ENCODE measurements at regions not wholly inside any gene's neighbourhood (a gene's known extent, or its start where the extent isn't known, plus 50 kb on each side); places are given as distances from the start of the nearest gene placed in this dataset.

DNA sequence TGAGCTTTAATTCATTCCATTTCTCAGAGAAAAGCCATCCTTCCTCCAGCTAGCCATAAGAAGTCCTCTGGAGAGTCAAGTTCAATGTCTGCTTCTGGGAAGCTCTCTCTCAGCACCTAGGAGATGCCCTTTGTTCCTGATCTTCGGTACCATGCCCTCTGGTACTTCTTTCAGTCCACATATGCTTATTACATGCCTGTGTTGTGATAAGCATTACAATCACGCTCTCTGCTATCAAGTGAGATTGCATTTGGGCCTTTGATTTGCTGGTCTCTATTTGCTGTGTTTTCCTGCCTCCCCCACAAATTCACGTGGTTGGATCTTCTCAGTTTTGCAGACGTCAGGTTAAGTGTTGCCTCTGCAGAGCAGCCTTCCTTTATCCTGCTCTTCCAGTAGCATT lies 178.1 kb downstream of the TOX3 start:
- no peak overlapping the region for H3K4me3 ChIP-seq (ENCODE audit: low read depth, low read length)
- TF ChIP-seq, protein P1, sequence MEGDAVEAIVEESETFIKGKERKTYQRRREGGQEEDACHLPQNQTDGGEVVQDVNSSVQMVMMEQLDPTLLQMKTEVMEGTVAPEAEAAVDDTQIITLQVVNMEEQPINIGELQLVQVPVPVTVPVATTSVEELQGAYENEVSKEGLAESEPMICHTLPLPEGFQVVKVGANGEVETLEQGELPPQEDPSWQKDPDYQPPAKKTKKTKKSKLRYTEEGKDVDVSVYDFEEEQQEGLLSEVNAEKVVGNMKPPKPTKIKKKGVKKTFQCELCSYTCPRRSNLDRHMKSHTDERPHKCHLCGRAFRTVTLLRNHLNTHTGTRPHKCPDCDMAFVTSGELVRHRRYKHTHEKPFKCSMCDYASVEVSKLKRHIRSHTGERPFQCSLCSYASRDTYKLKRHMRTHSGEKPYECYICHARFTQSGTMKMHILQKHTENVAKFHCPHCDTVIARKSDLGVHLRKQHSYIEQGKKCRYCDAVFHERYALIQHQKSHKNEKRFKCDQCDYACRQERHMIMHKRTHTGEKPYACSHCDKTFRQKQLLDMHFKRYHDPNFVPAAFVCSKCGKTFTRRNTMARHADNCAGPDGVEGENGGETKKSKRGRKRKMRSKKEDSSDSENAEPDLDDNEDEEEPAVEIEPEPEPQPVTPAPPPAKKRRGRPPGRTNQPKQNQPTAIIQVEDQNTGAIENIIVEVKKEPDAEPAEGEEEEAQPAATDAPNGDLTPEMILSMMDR (IDR thresholded peaks at IDR 0.05; ENCODE audit: insufficient read depth, low read length), result no peak

GRCh38 chr16:52367821-52368220 lies 179.1 kb downstream of the TOX3 start:
- TF ChIP-seq, protein P1 (IDR thresholded peaks at IDR 0.05; ENCODE audit: insufficient read depth, low read length), result no peak
- no peak for DNase-seq (ENCODE audit: low read depth)
- H3K4me3 ChIP-seq (ENCODE audit: low read depth, low read length), result no peak overlapping the region

More for the DNA sequence above, 178.1 kb downstream of the TOX3 start:
- no peak for DNase-seq (ENCODE audit: low read depth)

DNA sequence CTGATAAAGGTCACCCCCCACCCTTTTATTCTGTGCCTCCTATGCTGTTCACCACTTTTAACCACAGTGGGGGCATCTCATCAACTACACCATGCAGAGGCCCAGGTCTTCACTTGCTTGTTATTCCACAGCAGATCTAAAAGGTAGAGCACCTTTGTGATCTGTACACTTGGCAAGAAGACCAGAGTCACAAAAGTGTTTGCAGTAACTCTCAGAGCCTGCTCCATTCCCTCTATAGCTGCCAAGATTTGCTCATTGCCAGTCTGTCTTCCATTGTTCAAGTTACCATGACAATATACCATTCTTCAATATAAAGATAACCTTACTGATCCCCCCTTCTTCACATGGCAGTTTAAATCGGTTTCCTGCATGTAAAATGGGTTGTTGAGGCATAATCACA lies 180.0 kb downstream of the TOX3 start:
- DNase-seq (ENCODE audit: low read depth), result no peak
- no peak overlapping the region for H3K4me3 ChIP-seq (ENCODE audit: low read depth, low read length)
- TF ChIP-seq, protein P1 (IDR thresholded peaks at IDR 0.05; ENCODE audit: insufficient read depth, low read length), result no peak

- no peak overlapping the region for H3K4me3 ChIP-seq (ENCODE audit: low read depth, low read length)
- TF ChIP-seq, protein P1 (IDR thresholded peaks at IDR 0.05; ENCODE audit: insufficient read depth, low read length), result no peak
- DNase-seq (ENCODE audit: low read depth), result no peak
Measured at GRCh38 chr16:52364500-52364899, 182.4 kb downstream of the TOX3 start.

DNA sequence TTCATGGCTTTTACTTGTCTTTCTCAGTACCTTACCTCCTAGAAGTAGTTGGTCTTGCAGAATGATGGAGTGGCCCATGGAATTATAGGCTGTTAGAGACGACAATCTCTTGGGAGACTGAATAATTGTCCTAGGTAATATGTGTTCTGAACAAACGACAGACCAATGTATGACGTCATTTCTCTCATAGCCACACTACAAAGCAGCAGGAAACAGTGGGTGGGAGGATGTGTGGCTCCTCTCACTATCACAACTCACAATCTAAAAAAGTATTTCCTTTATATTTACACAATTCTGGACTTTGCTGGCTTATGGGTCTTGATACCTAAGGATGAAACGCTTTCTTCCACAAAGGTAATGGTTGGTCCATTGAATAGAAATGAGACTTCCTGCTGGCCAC lies 183.9 kb downstream of the TOX3 start:
- no peak for DNase-seq (ENCODE audit: low read depth)
- TF ChIP-seq, protein P1 (IDR thresholded peaks at IDR 0.05; ENCODE audit: insufficient read depth, low read length), result no peak
- H3K4me3 ChIP-seq (ENCODE audit: low read depth, low read length), result no peak overlapping the region

- no peak for DNase-seq (ENCODE audit: low read depth)
- TF ChIP-seq, protein P1 (IDR thresholded peaks at IDR 0.05; ENCODE audit: insufficient read depth, low read length), result no peak
- no peak overlapping the region for H3K4me3 ChIP-seq (ENCODE audit: low read depth, low read length)
Measured at GRCh38 chr16:52357711-52358110, 189.2 kb downstream of the TOX3 start.

GRCh38 chr16:52353249-52353648 lies 193.7 kb downstream of the TOX3 start:
- H3K4me3 ChIP-seq (ENCODE audit: low read depth, low read length), result no peak overlapping the region
- TF ChIP-seq, protein P1 (IDR thresholded peaks at IDR 0.05; ENCODE audit: insufficient read depth, low read length), result no peak
- DNase-seq (ENCODE audit: low read depth), result no peak

Data from fibroblast of the aortic adventitia (primary cell).